ENCODE measurements at regions not wholly inside any gene's neighbourhood (a gene's known extent, or its start where the extent isn't known, plus 50 kb on each side); places are given as distances from the start of the nearest gene placed in this dataset.

- H3K4me3 Mint-ChIP-seq, result no peak overlapping the region
- DNase-seq (no peak), ATAC-seq (ENCODE audit: low read depth) (no peak)
- Histone ChIP-seq H3K9me3 (ENCODE audit: control extremely low read depth in 1 of 3, control insufficient read depth in 2 of 3, insufficient read depth in 1 of 3, low read length in 2 of 3) (no peaks in the 10 kb centered on the region), H3K9ac (ENCODE audit: low read length) (no peak overlapping the region), H2AFZ (ENCODE audit: insufficient read depth, low read depth, low read length, poor library complexity, severe bottlenecking) (no peak overlapping the region), H4K20me1 (ENCODE audit: control insufficient read depth, insufficient read depth, low read length, poor library complexity, severe bottlenecking) (no peaks in the 10 kb centered on the region), H3K36me3 (replicated peaks in 1 of 2; ENCODE audit: control extremely low read depth in 1 of 2, control insufficient read depth in 1 of 2, extremely low read depth in 1 of 2, insufficient read depth in 2 of 2, low read length in 1 of 2) (no peaks in the 10 kb centered on the region), H3K79me2 (ENCODE audit: control insufficient read depth, insufficient read depth, low read length) (no peaks in the 10 kb centered on the region), H3K4me3 (ENCODE audit: control extremely low read depth in 1 of 5, extremely low read depth in 1 of 5, insufficient read depth in 1 of 5, low read depth in 2 of 5, low read length in 4 of 5) (no peak overlapping the region), H3K4me2 (replicated peaks; ENCODE audit: low read depth, low read length, poor library complexity, severe bottlenecking) (no peak overlapping the region), H3K4me1 (ENCODE audit: control insufficient read depth in 2 of 2, insufficient read depth in 2 of 2, low read length in 2 of 2) (no peaks in the 10 kb centered on the region), H3K27ac (ENCODE audit: low read length in 2 of 2) (no peak overlapping the region), H3K27me3 (replicated peaks in 1 of 4; ENCODE audit: control extremely low read depth in 1 of 4, control insufficient read depth in 3 of 4, insufficient read depth in 4 of 4, low read length in 3 of 4) (no peaks in the 10 kb centered on the region)
- H3K27ac Mint-ChIP-seq, result no peak overlapping the region
- no CpG with 5 or more reads among the region's 2 CpGs for WGBS (ENCODE audit: insufficient coverage)
- POLR2A ChIA-PET, result no interaction called here
- H3K9me3 Mint-ChIP-seq (ENCODE audit: insufficient read depth), result no peaks in the 10 kb centered on the region
- H3K27me3 Mint-ChIP-seq, result peaks cover 12% of the 10 kb centered on the region
- intact Hi-C loops (cut with micrococcal nuclease), result no loop called here
- TF ChIP-seq EZH2 (IDR thresholded peaks at IDR 0.05; ENCODE audit: borderline replicate concordance, insufficient read depth, low read depth, low read length, poor library complexity, severe bottlenecking), result no peak
- TF ChIP-seq, protein P1, sequence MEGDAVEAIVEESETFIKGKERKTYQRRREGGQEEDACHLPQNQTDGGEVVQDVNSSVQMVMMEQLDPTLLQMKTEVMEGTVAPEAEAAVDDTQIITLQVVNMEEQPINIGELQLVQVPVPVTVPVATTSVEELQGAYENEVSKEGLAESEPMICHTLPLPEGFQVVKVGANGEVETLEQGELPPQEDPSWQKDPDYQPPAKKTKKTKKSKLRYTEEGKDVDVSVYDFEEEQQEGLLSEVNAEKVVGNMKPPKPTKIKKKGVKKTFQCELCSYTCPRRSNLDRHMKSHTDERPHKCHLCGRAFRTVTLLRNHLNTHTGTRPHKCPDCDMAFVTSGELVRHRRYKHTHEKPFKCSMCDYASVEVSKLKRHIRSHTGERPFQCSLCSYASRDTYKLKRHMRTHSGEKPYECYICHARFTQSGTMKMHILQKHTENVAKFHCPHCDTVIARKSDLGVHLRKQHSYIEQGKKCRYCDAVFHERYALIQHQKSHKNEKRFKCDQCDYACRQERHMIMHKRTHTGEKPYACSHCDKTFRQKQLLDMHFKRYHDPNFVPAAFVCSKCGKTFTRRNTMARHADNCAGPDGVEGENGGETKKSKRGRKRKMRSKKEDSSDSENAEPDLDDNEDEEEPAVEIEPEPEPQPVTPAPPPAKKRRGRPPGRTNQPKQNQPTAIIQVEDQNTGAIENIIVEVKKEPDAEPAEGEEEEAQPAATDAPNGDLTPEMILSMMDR (IDR thresholded peaks at IDR 0.05), result no peak
- H3K4me1 Mint-ChIP-seq, result no peaks in the 10 kb centered on the region
- CTCF ChIA-PET, result no interaction called here
Measured at GRCh38 chr3:82508-82907, 114.1 kb upstream of the CHL1 start.

DNA sequence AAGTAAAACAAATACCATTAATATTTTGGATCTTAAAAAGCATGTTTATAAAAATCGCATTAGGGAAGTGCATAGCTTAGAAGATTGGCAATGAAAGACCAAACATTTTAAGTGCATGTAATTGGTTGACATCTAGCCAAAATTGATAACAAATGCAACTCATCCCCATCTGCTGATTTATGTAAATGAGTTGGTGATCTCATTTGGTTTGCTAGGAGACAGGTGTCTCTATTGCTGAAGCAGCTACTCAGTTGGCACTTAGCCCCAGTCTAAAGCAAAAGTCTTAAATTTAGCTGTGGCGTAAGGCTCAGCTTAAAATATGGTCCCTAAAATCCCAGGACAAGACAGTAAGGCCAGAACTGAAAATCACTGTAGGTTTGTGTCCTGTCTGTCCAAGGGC, 113.5 kb upstream of the CHL1 start:
- H3K4me1 Mint-ChIP-seq, result peaks cover 2% of the 10 kb centered on the region
- ATAC-seq (ENCODE audit: low read depth) (no peak), DNase-seq (no peak)
- no peak overlapping the region for H3K4me2 ChIP-seq (replicated peaks; ENCODE audit: low read depth, low read length, poor library complexity, severe bottlenecking)
- H3K4me3 ChIP-seq (ENCODE audit: control extremely low read depth in 1 of 5, extremely low read depth in 1 of 5, insufficient read depth in 1 of 5, low read depth in 2 of 5, low read length in 4 of 5), result no peak overlapping the region
- H3K27ac Mint-ChIP-seq, result no peak overlapping the region
- CTCF ChIA-PET, result no interaction called here
- H3K27ac ChIP-seq (ENCODE audit: low read length in 2 of 2), result no peak overlapping the region
- no peaks in the 10 kb centered on the region for H3K9me3 Mint-ChIP-seq (ENCODE audit: insufficient read depth)
- no peaks in the 10 kb centered on the region for H4K20me1 ChIP-seq (ENCODE audit: control insufficient read depth, insufficient read depth, low read length, poor library complexity, severe bottlenecking)
- no peak overlapping the region for H2AFZ ChIP-seq (ENCODE audit: insufficient read depth, low read depth, low read length, poor library complexity, severe bottlenecking)
- H3K27me3 Mint-ChIP-seq, result peaks cover 12% of the 10 kb centered on the region
- POLR2A ChIA-PET, result no interaction called here
- H3K9me3 ChIP-seq (ENCODE audit: control extremely low read depth in 1 of 3, control insufficient read depth in 2 of 3, insufficient read depth in 1 of 3, low read length in 2 of 3), result no peaks in the 10 kb centered on the region
- H3K4me3 Mint-ChIP-seq, result no peak overlapping the region
- H3K79me2 ChIP-seq (ENCODE audit: control insufficient read depth, insufficient read depth, low read length), result no peaks in the 10 kb centered on the region
- TF ChIP-seq, protein P1 (IDR thresholded peaks at IDR 0.05), result no peak
- TF ChIP-seq EZH2 (IDR thresholded peaks at IDR 0.05; ENCODE audit: borderline replicate concordance, insufficient read depth, low read depth, low read length, poor library complexity, severe bottlenecking), result no peak
- intact Hi-C loops (cut with micrococcal nuclease), result no loop called here
- no peaks in the 10 kb centered on the region for H3K27me3 ChIP-seq (replicated peaks in 1 of 4; ENCODE audit: control extremely low read depth in 1 of 4, control insufficient read depth in 3 of 4, insufficient read depth in 4 of 4, low read length in 3 of 4)
- H3K36me3 ChIP-seq (replicated peaks in 1 of 2; ENCODE audit: control extremely low read depth in 1 of 2, control insufficient read depth in 1 of 2, extremely low read depth in 1 of 2, insufficient read depth in 2 of 2, low read length in 1 of 2), result no peaks in the 10 kb centered on the region
- 100% methylated on average over 1 of the region's 2 CpGs for WGBS (ENCODE audit: insufficient coverage)
- H3K9ac ChIP-seq (ENCODE audit: low read length), result no peak overlapping the region
- H3K4me1 ChIP-seq (ENCODE audit: control insufficient read depth in 2 of 2, insufficient read depth in 2 of 2, low read length in 2 of 2), result peaks cover 0 to under 1% of the 10 kb centered on the region in 2 donors

Data from B cell (primary cell).